Activated CD4-positive, alpha-beta T cell treated with anti-CD3 and anti-CD28 coated beads, Interleukin-2, Interleukin-4, amounts not matched to agents 100 ng/mL and 50 ng/mL, durations not matched to agents 16 hours and 8 hours (primary cell): ENCODE measurements at regions not wholly inside any gene's neighbourhood (a gene's known extent, or its start where the extent isn't known, plus 50 kb on each side); places are given as distances from the start of the nearest gene placed in this dataset.
"Not testable (repeated sequence)": the region's sequence is repeated elsewhere in the genome, so short reads cannot be mapped to it uniquely, and the experiment has no call there.

Experiments used
- DNase-seq: peaks from one replicate; pipeline ENCODE4 v3.0.0-alpha.2; 2020; ENCODE audit warnings: low spot score

DNA sequence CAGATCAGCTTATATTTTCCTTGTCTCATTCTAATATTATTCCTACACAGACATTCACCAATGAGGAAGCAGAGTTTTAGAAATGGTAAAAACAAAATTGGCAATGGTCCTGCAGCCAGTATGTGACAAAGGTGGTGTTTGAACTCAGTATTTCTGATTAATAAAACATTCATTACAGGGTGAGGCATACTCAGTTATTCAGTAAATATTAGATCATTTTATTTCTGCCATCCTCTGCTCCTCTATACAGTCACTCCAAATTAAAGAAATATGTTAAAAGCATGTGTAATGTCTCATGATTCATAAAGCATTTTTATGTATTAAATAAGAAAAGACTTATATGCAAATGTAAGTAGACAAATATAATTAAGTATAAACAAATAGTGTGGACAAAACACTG lies 684.6 kb upstream of the ACO1 start:
- no peak for DNase-seq

DNA sequence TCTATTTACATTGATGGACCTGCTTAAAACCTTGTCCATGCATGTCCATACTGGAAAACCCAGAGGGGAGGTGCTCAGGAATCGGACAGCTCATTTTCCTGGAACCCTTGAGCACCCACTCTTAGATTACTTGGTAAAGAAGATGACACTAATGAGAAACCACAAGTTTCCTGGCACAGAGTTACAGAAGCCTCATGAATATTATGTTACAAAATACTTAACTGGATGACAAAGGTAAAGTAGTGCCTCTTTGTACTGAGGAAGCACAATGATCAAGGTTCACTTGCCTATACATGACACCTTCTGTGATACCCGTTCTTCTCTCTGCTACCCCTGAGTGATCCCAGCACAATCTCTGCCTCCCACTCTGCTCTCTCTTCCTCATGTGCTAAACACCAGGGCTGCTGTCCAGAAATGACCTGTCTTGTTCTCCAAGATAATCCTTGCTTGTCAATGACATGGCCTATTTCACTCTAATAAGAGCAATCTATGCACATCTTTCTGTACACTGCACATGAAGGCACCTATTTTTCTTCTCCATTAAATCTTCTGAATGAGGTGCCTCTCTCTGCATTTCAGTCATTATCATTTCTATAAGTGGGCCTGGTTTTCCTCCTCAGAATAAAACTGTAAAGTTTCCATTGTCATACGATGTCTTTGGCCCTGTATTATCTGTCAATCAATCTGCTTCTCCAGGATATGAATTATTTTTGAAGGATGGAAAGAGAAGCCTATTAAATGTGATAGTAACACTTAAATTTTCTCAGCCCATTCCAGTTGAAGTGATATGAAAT lies 684.0 kb upstream of the ACO1 start:
- peak; percentile 25 for DNase-seq

DNA sequence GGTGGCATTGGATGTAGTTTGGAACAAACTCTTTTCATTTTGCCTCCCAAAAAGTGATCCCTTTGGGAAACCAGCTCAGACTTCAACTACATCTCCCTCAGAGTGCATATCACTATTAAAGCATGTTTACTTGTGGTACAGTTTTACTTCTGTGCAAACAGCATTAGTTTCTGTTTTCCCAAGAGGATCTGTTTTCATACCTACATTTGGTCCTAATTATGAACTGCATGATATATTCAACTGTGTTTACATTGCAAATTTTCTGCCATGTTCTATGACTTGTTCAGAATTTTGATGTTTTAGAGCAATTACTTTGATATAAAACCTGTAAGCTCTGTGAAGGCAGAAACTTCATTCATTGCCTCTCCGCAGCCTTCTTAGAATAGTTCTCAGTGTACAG lies 681.5 kb upstream of the ACO1 start:
- DNase-seq: no peak

DNA sequence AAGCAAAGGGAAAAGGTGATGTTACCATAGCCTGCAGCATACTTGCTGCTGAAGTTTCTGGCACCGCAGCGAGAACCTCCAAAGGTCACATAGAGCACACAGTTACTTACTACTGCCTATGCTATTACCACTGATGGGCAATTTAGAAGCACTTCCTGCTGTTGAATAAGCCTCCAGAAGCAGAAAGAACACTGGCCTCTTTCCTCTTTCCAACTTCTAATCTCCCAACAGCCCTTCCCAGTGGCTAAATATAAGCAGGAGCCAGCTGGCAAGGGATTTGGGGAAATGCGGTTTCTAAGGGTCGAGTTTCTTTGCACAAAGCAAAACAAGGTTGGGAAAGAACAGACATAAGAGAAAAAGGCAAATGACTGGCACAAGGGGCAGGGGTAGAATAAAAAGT lies 669.2 kb upstream of the ACO1 start:
- DNase-seq: no peak

DNA sequence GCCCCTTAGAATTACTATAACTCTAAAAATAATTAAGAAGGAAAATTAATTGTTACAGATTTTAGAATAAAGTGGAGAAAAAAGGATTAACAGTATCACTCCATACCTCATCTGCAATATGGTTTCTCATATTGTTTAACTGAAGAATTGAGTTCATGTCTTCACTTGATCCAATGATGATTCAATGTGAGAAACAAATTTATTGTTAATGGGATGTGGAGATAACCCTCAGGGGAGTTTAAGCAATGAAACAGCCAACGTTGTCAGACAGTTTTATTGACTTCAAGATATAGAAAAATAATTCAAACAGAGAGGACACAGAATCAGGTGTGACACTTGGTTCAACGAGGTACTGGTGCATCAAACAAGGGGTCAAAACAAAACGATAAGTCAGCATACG lies 665.2 kb upstream of the ACO1 start:
- DNase-seq: no peak

DNA sequence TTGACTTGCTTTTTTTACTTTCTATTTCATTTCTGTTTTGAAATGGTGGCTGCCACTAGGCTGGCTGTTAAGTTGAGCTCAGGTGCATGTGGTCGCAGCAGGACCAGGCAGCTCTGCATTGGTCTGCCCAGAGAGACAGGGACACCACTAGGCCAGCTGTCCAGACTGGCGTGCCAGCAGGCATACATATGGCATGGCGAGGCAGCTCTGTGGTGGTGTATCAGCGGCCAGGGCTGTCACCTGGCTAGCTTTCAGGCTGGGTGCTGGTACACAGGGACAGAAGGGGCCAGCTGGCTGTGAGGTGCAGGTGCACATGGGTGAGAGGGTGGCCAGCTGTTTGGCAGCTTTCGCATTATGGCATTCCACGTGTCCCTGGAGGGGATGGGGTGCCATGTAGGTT lies 654.0 kb upstream of the ACO1 start:
- no peak for DNase-seq

DNA sequence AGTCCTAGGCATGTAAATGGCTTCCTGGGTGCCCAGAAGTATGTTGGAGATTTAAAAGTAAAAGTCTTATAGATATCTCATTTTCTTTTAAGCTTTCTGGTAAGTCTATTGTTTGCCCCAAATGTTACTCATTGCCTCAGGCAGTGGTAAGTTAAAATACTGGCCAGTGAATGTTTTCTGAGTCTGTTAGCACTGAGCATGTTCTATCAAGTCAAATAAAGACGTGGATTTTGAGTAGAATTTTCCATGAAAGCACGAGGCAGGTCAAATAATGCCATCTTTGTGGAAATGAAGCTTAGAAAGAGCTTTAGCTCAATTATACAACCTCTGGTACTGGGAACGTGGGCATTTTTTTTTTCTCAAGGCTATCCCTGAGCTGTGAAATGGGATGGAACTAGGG lies 651.3 kb upstream of the ACO1 start:
- DNase-seq: no peak

DNA sequence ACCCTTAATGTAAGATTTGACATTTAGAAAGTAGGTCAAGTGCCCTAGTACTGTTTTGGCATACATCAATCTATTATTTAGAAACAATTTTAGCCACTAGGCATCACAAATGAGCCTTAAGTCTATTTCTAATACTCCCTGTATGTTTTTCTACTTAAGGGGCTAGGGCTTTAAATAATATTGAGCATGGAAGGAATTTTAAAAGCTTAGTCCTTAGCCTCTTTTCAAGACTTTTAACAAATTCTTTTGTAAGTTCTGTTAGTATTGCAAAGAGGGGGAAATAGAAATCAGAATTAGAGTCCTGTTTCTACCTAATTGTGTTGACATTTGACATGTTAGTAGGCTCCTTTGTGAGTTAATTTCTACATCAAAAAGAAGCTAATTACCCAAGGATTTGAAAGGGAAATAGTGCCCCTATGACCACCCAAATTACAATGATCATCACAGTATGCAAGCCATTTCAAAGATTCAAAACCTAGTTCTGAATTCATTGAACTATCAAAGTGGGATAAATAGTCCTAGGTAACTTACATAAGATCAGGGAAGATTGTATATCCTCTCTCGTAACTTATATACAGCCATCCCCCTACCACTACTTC lies 647.8 kb upstream of the ACO1 start:
- DNase-seq: no peak

DNA sequence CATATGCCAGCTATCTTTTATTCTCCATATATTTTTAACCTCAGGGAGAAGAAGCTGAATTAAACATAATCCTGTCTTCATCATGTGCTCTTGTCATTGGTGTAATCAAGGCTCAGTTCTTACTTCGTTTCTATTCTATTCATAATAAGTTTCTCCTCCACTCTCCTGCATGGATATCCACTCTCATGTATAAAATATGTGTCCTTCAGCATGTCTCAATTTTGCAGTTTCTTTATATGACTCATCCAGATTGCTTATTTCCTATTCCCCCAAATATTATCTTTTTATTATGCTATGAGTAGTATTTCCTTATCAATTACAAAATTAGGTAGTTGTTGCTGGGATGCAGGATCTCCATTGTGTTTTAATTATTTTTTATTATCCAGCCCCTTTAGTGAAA lies 643.7 kb upstream of the ACO1 start:
- no peak for DNase-seq

DNA sequence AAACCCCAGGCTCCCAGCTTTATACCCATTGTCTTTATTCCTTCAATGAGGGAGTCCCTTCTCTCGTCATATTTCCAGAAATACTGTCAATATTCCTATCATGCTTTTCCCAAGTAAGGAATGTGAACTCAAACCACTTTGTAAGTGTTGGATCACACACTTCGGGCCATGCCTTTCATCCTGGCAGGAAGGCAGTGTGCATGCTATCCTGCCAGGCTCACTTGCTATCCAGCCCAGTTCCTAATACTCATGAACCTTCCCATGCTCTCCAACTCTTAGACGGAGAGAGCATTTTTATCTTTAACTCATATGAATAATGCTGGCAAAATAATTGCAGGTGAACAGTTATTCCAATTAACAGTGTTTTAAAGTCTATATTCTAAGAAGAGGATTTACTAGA lies 639.9 kb upstream of the ACO1 start:
- no peak for DNase-seq

DNA sequence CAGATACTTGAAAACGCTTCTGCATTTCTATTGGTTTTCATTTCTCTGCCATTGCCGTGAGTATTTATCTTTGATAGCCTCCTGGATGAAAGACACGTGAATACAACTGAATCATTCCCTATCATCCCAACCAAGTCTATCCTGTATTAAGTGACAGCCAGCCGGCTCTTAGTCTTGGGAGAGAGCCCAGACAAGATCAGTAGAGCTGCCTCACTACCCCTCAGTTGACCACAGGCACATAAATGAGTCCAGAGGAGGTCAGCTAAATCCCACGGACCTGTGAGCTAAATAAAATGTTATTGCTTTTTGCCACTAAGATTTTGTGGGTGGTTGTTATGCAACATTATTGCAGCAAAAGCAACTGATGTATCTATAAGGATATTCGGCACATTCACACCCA lies 639.0 kb upstream of the ACO1 start:
- no peak for DNase-seq

DNA sequence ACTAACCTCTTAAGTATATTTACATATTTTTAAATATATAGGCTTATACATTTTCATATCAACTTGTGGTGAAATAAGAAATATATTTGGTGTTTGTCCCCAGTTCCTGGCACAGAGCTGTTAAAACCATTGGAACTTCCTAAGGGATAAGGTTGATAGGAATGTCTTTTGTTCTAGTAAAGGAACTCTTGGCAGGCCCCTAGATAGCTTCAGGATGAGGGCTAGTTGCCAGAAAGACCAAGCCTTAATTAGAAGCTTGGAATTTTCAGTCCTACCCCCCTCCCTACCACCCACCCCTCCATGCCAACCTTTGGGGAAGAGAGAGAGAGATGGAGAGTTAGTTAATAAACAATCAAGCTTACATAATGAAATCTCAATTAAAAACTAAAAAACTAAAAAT lies 638.6 kb upstream of the ACO1 start:
- no peak for DNase-seq

DNA sequence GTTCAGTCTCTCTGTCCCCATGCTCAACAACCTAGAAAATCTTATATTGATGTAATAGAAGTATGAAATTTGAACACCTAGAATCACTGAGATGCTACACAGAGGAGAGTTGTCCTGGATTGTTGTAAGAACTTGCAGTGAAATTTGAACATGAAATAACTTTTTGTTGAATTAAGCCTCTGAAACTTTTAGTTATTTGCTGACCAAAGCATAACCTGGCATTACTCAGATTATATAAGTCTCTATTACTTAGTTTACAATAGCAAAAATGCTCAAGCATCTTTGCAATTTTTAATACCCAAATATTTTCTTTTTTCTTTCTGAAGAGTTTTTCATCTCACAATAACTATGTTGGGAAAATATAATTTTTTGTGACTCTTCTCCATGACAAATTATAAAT lies 630.7 kb upstream of the ACO1 start:
- no peak for DNase-seq

DNA sequence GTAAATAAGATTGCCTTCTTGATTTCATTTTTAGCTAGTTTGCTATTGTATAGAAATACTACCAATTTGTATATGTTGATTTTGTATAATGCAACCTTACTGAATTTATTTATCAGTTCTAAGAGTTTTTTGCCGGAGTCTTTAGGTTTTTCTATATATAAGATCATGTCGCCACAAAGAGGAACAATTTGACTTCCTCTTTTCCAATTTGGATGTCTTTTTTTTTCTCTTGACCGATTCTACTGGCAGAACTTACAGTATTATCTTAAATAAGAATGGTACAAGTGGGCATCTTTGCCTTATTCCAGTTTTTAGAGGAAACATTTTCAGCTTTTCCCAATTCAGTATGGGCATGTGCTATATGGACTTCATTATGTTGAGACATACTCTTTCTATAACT lies 624.7 kb upstream of the ACO1 start:
- no peak for DNase-seq

DNA sequence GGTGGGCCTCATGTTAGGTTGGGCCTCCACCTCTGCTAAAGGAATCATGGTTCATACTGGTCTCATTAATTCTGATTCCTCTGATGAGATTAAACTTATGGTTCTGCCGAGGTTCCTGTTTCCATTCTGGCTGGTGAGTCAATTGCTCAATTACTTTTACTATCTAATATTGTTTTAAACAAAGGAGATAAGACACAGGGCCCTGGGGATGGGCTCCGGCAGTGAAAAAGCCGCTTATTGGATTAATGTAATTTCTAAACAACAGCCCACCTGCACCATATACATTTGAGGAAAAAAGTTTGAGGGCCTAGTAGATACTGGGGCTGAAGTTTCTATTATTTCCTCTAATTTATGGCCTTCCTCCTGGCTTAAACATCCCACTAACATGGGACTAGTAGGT lies 610.4 kb upstream of the ACO1 start:
- DNase-seq: not testable (repeated sequence)

DNA sequence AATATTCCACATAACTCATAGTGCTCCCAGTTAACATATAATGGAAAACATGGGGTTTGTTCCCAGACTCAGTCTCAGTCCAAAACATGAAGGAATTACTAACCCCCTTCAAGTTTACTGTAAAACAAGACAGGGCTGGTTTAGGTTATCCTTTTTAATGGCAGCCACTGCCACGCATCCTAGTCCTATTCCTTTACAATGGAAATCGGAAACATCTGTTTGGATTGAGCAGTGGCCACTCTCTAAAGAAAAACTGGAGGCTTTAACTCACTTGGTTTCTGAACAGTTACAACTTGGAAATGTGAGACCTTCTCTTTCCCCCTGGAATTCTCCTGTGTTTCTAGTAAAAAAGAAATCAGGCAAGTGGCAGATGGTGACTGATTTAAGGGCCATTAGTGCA lies 609.9 kb upstream of the ACO1 start:
- no peak for DNase-seq

DNA sequence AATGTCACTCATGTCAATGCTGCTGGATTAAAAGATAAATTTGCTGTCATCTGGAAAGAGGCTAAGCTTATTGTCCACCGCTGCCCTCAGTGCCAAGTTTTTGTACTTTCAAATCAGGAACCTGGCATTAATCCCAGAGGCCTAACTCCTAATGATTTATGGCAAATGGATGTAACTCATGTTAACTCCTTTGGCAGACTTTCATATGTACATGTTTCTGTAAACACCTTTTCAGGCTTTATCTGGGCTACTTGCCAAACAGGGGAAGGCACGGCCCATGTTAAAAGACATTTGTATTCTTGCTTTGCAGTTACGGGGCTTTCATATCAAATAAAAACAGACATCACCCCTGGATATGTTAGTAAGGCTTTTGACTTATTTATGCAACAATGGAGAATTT lies 608.0 kb upstream of the ACO1 start:
- DNase-seq: no peak

DNA sequence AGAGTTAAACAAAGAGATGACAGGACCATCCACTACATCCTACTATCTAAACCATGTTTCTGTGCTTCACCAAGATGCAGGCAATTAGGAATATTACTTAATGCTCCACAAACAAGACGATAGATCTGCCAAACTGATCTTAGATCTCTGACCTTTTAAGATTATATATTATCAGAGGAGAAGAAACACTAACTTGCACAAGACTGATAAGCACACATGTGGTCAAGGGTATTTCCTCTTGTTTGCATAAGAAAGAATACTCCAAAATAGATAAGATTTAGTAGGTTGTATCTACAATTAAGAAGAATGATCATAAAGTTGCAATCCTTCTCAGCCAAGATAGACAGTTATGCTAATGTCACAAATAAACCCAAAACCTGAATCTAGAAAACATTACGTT lies 601.0 kb upstream of the ACO1 start:
- no peak for DNase-seq

DNA sequence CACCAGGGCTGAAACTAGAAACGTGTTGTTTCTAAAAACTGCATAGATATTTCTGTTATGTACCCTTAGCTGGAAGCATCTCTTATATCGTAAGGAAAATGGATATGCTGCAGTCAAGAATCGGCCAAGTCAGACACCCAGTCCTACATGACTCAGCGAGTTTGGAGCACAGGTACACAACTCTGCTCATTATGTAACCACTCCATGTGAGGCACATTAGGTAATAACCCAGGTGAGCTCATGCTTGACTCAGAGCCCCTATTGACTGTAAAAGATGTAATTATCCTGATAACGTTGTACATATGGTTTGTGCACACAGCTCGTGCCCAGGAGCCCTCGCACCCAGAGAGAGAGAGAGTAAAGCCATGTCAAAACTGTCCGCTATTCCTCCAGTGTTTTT lies 593.7 kb upstream of the ACO1 start:
- DNase-seq: no peak

DNA sequence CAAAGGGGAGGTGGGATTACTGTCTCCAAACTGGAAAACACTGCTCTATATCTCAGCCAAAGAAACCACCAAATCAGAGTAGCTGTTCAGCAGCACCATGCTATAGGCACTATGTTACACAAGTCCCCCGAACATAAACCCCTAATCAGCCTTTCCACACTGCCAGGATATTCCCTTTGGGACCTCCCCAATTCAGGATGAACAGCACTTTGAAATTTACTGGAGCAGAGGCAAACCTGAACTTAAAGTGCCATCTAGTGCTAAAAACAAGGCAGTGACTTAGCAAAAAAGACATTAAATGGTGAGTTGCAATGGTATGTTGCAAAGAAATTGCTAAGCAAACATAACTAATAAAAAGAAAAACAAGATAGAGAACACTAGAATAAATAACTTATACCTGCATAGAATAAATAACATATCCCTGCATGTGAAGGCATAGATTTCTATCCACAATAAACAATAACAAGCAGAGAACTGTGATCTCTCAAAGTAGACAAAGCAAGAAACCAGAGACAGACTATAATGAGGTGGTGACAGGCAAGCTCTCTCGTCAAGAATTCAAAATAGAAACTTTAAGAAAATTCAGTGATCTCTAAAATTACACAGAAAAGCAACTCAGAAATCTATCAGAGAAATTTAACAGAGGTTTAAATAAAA lies 584.4 kb upstream of the ACO1 start:
- no peak for DNase-seq

DNA sequence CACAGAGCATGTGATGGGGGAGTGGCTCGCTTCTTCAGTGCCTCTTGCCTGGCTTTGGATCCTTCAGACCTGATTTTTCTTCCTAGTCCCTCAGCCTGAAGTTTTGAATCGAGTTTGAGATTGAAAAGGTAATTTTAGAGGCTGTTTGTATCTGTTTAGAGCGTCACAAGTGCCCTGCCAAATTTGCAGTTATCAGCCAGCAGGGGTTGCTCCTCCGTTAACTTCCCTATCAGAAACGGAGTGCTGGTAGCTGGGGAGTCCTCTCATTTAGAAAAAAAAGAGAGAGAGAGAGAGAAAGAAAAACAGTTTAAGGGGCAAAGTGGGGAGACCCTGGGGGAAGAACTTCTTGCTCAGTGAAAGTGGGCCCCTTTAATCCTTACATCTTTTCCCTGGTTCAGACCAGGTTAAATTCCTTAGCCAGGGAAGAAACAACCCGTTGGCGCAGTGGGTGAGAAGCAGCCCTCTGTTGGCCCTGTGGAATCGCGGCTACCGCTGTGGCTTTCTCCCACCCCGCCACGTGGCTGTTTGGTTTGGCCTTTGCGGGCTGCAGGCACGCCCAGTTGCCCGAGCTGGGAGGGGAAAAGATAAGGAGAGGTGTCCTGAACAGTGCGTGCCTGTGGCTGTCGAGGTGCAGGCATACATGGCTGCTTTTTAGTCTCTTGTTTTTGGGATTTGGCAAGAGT lies 576.7 kb upstream of the ACO1 start:
- no peak for DNase-seq

DNA sequence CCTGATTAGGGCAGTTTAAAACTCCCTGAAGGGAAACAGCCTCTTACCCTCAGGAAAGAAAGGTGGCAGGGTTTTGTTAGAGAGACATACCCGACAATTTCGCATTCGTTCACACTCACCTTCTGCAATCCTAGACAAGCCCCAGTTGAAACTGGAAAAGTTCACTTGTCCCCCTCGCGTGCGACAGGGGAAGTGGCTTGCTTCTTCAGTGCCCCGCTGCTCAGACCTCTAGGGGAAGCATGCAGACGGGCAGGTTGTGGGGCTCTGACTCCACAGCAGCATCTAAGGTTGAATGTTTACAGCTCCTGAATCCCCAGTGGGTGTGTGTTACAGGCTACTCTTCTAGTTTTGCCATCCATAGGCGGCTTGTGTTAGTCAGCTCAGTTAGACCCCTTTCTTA lies 575.7 kb upstream of the ACO1 start:
- no peak for DNase-seq

DNA sequence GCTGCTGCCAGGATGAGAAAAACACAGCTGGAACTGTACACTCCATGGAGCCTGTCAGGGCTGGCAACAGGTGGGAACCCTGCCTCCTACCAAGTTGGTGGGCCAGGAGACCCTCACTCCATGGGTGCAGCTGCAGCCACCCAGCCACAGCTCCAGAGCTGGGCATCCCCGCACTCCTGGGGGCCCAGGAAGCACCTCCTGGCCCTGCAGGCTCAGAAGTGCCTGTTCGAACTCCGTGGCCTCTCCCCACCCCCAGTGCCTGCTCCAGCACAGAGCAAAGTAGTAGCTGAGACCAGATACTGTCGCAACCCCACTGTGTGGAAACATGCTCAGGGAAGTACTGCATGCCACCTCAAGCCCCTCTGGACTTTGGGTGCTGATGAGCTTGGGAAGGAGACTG lies 564.0 kb upstream of the ACO1 start:
- DNase-seq: no peak
